ENCODE measurements at regions not wholly inside any gene's neighbourhood (a gene's known extent, or its start where the extent isn't known, plus 50 kb on each side); places are given as distances from the start of the nearest gene placed in this dataset.
"Not testable (repeated sequence)": the region's sequence is repeated elsewhere in the genome, so short reads cannot be mapped to it uniquely, and the experiment has no call there.

GRCh38 chr3:156035158-156035557, 85.2 kb upstream of the KCNAB1 start:
- ChIA-PET POLR2A (no interaction called here), CTCF (interaction anchor here (0.7 kb wide), 1 partner anchor 8 kb away, joined by 3 read pairs; no protein-coding TSS in a partner anchor)
- DNase-seq (ENCODE audit: low read depth, low spot score), result no peak
- H3K4me3 ChIP-seq (ENCODE audit: low read depth, low read length), result no peak overlapping the region
- no peak for TF ChIP-seq CTCF (IDR thresholded peaks at IDR 0.05; ENCODE audit: insufficient read depth, low read length, missing control alignments)

- no peak for TF ChIP-seq CTCF (IDR thresholded peaks at IDR 0.05; ENCODE audit: insufficient read depth, low read length, missing control alignments)
Measured at GRCh38 chr3:156036258-156037053, 83.9 kb upstream of the KCNAB1 start.

GRCh38 chr3:156037356-156037755, 83.0 kb upstream of the KCNAB1 start:
- H3K4me3 ChIP-seq (ENCODE audit: low read depth, low read length), result no peak overlapping the region
- ChIA-PET CTCF (no interaction called here), POLR2A (no interaction called here)
- DNase-seq (ENCODE audit: low read depth, low spot score), result no peak
- TF ChIP-seq CTCF (IDR thresholded peaks at IDR 0.05; ENCODE audit: insufficient read depth, low read length, missing control alignments), result no peak

More at GRCh38 chr3:156036258-156037053, 83.9 kb upstream of the KCNAB1 start:
- ChIA-PET CTCF (interaction anchor here (0.9 kb wide), 1 partner anchor 8 kb away, joined by 3 read pairs; no protein-coding TSS in a partner anchor), POLR2A (no interaction called here)
- no peak overlapping the region for H3K4me3 ChIP-seq (ENCODE audit: low read depth, low read length)
- DNase-seq (ENCODE audit: low read depth, low spot score), result no peak

- no peak for TF ChIP-seq CTCF (IDR thresholded peaks at IDR 0.05; ENCODE audit: insufficient read depth, low read length, missing control alignments)
- H3K4me3 ChIP-seq (ENCODE audit: low read depth, low read length), result no peak overlapping the region
- ChIA-PET POLR2A (no interaction called here), CTCF (no interaction called here)
- no peak for DNase-seq (ENCODE audit: low read depth, low spot score)
Measured at GRCh38 chr3:156038869-156039268, 81.5 kb upstream of the KCNAB1 start.

GRCh38 chr3:156040041-156040440, 80.3 kb upstream of the KCNAB1 start:
- no peak for DNase-seq (ENCODE audit: low read depth, low spot score)
- TF ChIP-seq CTCF (IDR thresholded peaks at IDR 0.05; ENCODE audit: insufficient read depth, low read length, missing control alignments), result no peak
- ChIA-PET CTCF (interaction anchor here (1.0 to 1.2 kb wide), 2 partner anchors 9 to 10 kb away, joined by 4 to 5 read pairs; no protein-coding TSS in a partner anchor), POLR2A (no interaction called here)
- no peak overlapping the region for H3K4me3 ChIP-seq (ENCODE audit: low read depth, low read length)

GRCh38 chr3:156041216-156041841, 79.0 kb upstream of the KCNAB1 start:
- POLR2A ChIA-PET; H3K4me3 ChIP-seq (ENCODE audit: low read depth, low read length); DNase-seq (ENCODE audit: low read depth, low spot score): not testable (repeated sequence)
- CTCF ChIA-PET, result interaction anchor here (5.3 kb wide), 1 partner anchor 8 kb away, joined by 28 read pairs; no protein-coding TSS in a partner anchor

- DNase-seq (ENCODE audit: low read depth, low spot score); POLR2A ChIA-PET; H3K4me3 ChIP-seq (ENCODE audit: low read depth, low read length): not testable (repeated sequence)
- CTCF ChIA-PET, result interaction anchor here (5.3 kb wide), 1 partner anchor 9 kb away, joined by 28 read pairs; no protein-coding TSS in a partner anchor
Measured at GRCh38 chr3:156041856-156042255, 78.5 kb upstream of the KCNAB1 start.
